Neuron (in vitro differentiated cells): ENCODE measurements at regions not wholly inside any gene's neighbourhood (a gene's known extent, or its start where the extent isn't known, plus 50 kb on each side); places are given as distances from the start of the nearest gene placed in this dataset.
"Not testable (repeated sequence)": the region's sequence is repeated elsewhere in the genome, so short reads cannot be mapped to it uniquely, and the experiment has no call there.

Experiments
- H2AFZ ChIP-seq: one replicate; pipeline ENCODE4 v1.6.1; 2013; ENCODE audit warnings: low read depth, mild to moderate bottlenecking, inconsistent platforms, low read length, moderate library complexity
- H3K27me3 ChIP-seq: one replicate; pipeline ENCODE4 v1.6.1; 2013; ENCODE audit warnings: low read length; ENCODE audit not compliant: insufficient read depth
- H3K36me3 ChIP-seq: one replicate; pipeline ENCODE4 v1.6.1; 2013; ENCODE audit warnings: low read length; ENCODE audit not compliant: insufficient read depth
- H3K4me1 ChIP-seq: one replicate; pipeline ENCODE4 v1.6.1; 2013; ENCODE audit warnings: low read length; ENCODE audit not compliant: insufficient read depth
- H3K4me3 ChIP-seq: 2 replicates; pipeline ENCODE4 v1.5.1; 2013; ENCODE audit warnings: mild to moderate bottlenecking, low read length, moderate library complexity
- H3K9me3 ChIP-seq: one replicate; pipeline ENCODE4 v1.6.1; 2013; ENCODE audit warnings: low read length

GRCh38 chr5:135262364-135262763 is 136.7 kb downstream of the MACROH2A1 start:
- H3K27me3 ChIP-seq: peaks cover 17% of the 10 kb centered on the region
- H3K4me3 ChIP-seq: no peak overlapping the region
- H3K9me3 ChIP-seq: no peaks in the 10 kb centered on the region
- H3K4me1 ChIP-seq: no peaks in the 10 kb centered on the region
- H2AFZ ChIP-seq: no peak overlapping the region
- no peaks in the 10 kb centered on the region for H3K36me3 ChIP-seq

GRCh38 chr5:135260108-135260507 is 138.9 kb downstream of the MACROH2A1 start:
- H3K9me3 ChIP-seq: not testable (repeated sequence)

GRCh38 chr5:135255461-135256178 is 143.4 kb downstream of the MACROH2A1 start:
- Histone ChIP-seq H2AFZ (no peak overlapping the region), H3K4me3 (no peak overlapping the region), H3K4me1 (peaks cover 6% of the 10 kb centered on the region), H3K9me3 (no peaks in the 10 kb centered on the region), H3K27me3 (no peaks in the 10 kb centered on the region), H3K36me3 (no peaks in the 10 kb centered on the region)

More at GRCh38 chr5:135260108-135260507, 138.9 kb downstream of the MACROH2A1 start:
- not testable (repeated sequence) for H3K36me3 ChIP-seq, H3K4me1 ChIP-seq, H2AFZ ChIP-seq, H3K27me3 ChIP-seq, H3K4me3 ChIP-seq

- Histone ChIP-seq H3K4me1 (peaks cover 6% of the 10 kb centered on the region), H3K27me3 (no peaks in the 10 kb centered on the region), H3K9me3 (no peaks in the 10 kb centered on the region), H3K4me3 (no peak overlapping the region), H3K36me3 (no peaks in the 10 kb centered on the region), H2AFZ (no peak overlapping the region)
Measured at GRCh38 chr5:135254183-135254582, 144.8 kb downstream of the MACROH2A1 start.

GRCh38 chr5:135253601-135254178 is 145.3 kb downstream of the MACROH2A1 start:
- no peaks in the 10 kb centered on the region for H3K36me3 ChIP-seq
- no peaks in the 10 kb centered on the region for H3K27me3 ChIP-seq
- H2AFZ ChIP-seq: no peak overlapping the region
- H3K4me1 ChIP-seq: peaks cover 6% of the 10 kb centered on the region
- no peaks in the 10 kb centered on the region for H3K9me3 ChIP-seq
- H3K4me3 ChIP-seq: no peak overlapping the region

GRCh38 chr5:135251093-135251492 is 147.9 kb downstream of the MACROH2A1 start:
- Histone ChIP-seq H3K4me3 (no peak overlapping the region), H2AFZ (no peak overlapping the region), H3K9me3 (no peaks in the 10 kb centered on the region), H3K36me3 (no peaks in the 10 kb centered on the region), H3K27me3 (no peaks in the 10 kb centered on the region), H3K4me1 (peaks cover 11% of the 10 kb centered on the region)

GRCh38 chr5:135250671-135251070 is 148.4 kb downstream of the MACROH2A1 start:
- Histone ChIP-seq H3K27me3 (no peaks in the 10 kb centered on the region), H3K4me1 (peaks cover 11% of the 10 kb centered on the region), H2AFZ (no peak overlapping the region), H3K4me3 (no peak overlapping the region), H3K36me3 (no peaks in the 10 kb centered on the region), H3K9me3 (no peaks in the 10 kb centered on the region)

GRCh38 chr5:135249658-135250057 is 149.4 kb downstream of the MACROH2A1 start:
- no peak overlapping the region for H2AFZ ChIP-seq
- H3K36me3 ChIP-seq: no peaks in the 10 kb centered on the region
- peaks cover 11% of the 10 kb centered on the region for H3K4me1 ChIP-seq
- no peaks in the 10 kb centered on the region for H3K9me3 ChIP-seq
- no peak overlapping the region for H3K4me3 ChIP-seq
- no peaks in the 10 kb centered on the region for H3K27me3 ChIP-seq

- Histone ChIP-seq H3K36me3 (no peaks in the 10 kb centered on the region), H3K9me3 (no peaks in the 10 kb centered on the region)
Measured at GRCh38 chr5:135248801-135249231, 150.2 kb downstream of the MACROH2A1 start.

GRCh38 chr5:135246923-135247795 is 151.9 kb downstream of the MACROH2A1 start:
- Histone ChIP-seq H3K36me3 (no peaks in the 10 kb centered on the region), H3K27me3 (no peaks in the 10 kb centered on the region), H3K4me3 (no peak overlapping the region)

More at GRCh38 chr5:135248801-135249231, 150.2 kb downstream of the MACROH2A1 start:
- Histone ChIP-seq H3K4me3 (no peak overlapping the region), H2AFZ (no peak overlapping the region), H3K27me3 (no peaks in the 10 kb centered on the region), H3K4me1 (peaks cover 11% of the 10 kb centered on the region)

GRCh38 chr5:135246605-135246922 is 152.5 kb downstream of the MACROH2A1 start:
- no peak overlapping the region for H3K4me3 ChIP-seq
- no peaks in the 10 kb centered on the region for H3K9me3 ChIP-seq
- no peaks in the 10 kb centered on the region for H3K36me3 ChIP-seq
- no peak overlapping the region for H2AFZ ChIP-seq
- H3K27me3 ChIP-seq: no peaks in the 10 kb centered on the region
- H3K4me1 ChIP-seq: peaks cover 11% of the 10 kb centered on the region

More at GRCh38 chr5:135246923-135247795, 151.9 kb downstream of the MACROH2A1 start:
- H2AFZ ChIP-seq: no peak overlapping the region
- peaks cover 11% of the 10 kb centered on the region for H3K4me1 ChIP-seq
- H3K9me3 ChIP-seq: no peaks in the 10 kb centered on the region

GRCh38 chr5:135245521-135246499 is 153.2 kb downstream of the MACROH2A1 start:
- no peaks in the 10 kb centered on the region for H3K36me3 ChIP-seq
- H3K4me3 ChIP-seq: no peak overlapping the region
- H3K9me3 ChIP-seq: no peaks in the 10 kb centered on the region
- no peak overlapping the region for H2AFZ ChIP-seq
- H3K27me3 ChIP-seq: no peaks in the 10 kb centered on the region
- peaks cover 5% of the 10 kb centered on the region for H3K4me1 ChIP-seq
